K562 (cell line): ENCODE measurements at regions not wholly inside any gene's neighbourhood (a gene's known extent, or its start where the extent isn't known, plus 50 kb on each side); places are given as distances from the start of the nearest gene placed in this dataset.

Source experiments
- ATAC-seq: fragments of 200-7000 bp; cut with Tn5 transposase; 3 replicates; pipeline ENCODE4 v1.9.1; 2020; ENCODE audit warnings: moderate library complexity
- BruUV-seq: library from RNA; stranded (reverse); fragments of 400-500 nt; replicated peaks from 2 replicates; lab custom pipeline; 2021; lab: Mats Ljungman, UMichigan
- CTCF ChIA-PET: fragments of 300-600 bp; formaldehyde crosslinking; extraction: SDS; loops from one replicate; lab custom pipeline; 2021; ENCODE audit warnings: low intra/inter-chr PET ratio; lab: Yijun Ruan, JAX
- POLR2A ChIA-PET: fragments of 300-600, 350-650 bp; sonication (Branson Sonifier 250); formaldehyde crosslinking; extraction: SDS; loops from one replicate; lab custom pipeline; 2021; ENCODE audit warnings: antibody characterized with exemption, inconsistent platforms; lab: Yijun Ruan, JAX
- DNase-seq, 4 experiments: peaks; one replicate each; pipeline versions ENCODE4 v3.0.0 to v3.0.0-alpha.2; 2011 to 2018; ENCODE audit warnings: low spot score in 3 of 4, mixed read lengths in 3 of 4; ENCODE audit errors: extremely low read depth in 1 of 4
- FAIRE-seq: peaks from 2 replicates; lab custom pipeline; 2011; peaks lifted over from hg19 to GRCh38; lab: Jason Lieb, UNC
- H2AFZ ChIP-seq: 2 replicates; pipeline ENCODE4 v1.6.0; 2011; ENCODE audit warnings: low read depth, low read length, control low read depth, inconsistent platforms
- H3K27ac ChIP-seq: fragments of 200-600 bp; 3 replicates; pipeline ENCODE4 v1.8.0; 2011; ENCODE audit warnings: low read depth, mild to moderate bottlenecking, control low read depth, inconsistent platforms, low read length, moderate library complexity, mixed read lengths; ENCODE audit errors: extremely low read depth
- H3K27me3 ChIP-seq, 2 experiments: fragments of 300-600 bp in 1 of 2; 2 replicates in 1 of 2; 3 replicates in 1 of 2; pipeline versions ENCODE4 v1.6.0 to v1.8.0; 2011; ENCODE audit warnings: inconsistent platforms in 2 of 2, low read length in 2 of 2, mild to moderate bottlenecking in 1 of 2, mixed read lengths in 1 of 2, moderate library complexity in 1 of 2; ENCODE audit not compliant: control insufficient read depth in 2 of 2, insufficient read depth in 2 of 2
- H3K36me3 ChIP-seq: fragments of 300-600 bp; 3 replicates; pipeline ENCODE4 v1.8.0; 2011; ENCODE audit warnings: mild to moderate bottlenecking, low read length, inconsistent platforms; ENCODE audit not compliant: control insufficient read depth, insufficient read depth
- H3K4me1 ChIP-seq, 2 experiments: fragments of 200-600 bp in 1 of 2; replicated peaks in 1 of 2; 2 replicates in 1 of 2; 3 replicates in 1 of 2; pipeline versions ENCODE4 v1.5.1 to v1.8.0; 2011; ENCODE audit warnings: inconsistent platforms in 2 of 2, low read length in 2 of 2, mild to moderate bottlenecking in 1 of 2, mixed read lengths in 1 of 2, moderate library complexity in 1 of 2; ENCODE audit not compliant: control insufficient read depth in 2 of 2, insufficient read depth in 2 of 2
- H3K4me2 ChIP-seq: 2 replicates; pipeline ENCODE4 v1.6.1; 2011; ENCODE audit warnings: low read length, control low read depth, inconsistent platforms, mixed read lengths; ENCODE audit not compliant: insufficient read depth
- H3K4me3 ChIP-seq: fragments of 200-600 bp; sonication (generic), shearing (Covaris generic); 2 replicates; pipeline ENCODE4 v1.5.1; 2016; ENCODE audit warnings: control low read depth, inconsistent platforms
- H3K79me2 ChIP-seq: fragments of 200-600 bp; 3 replicates; pipeline ENCODE4 v1.8.0; 2011; ENCODE audit warnings: low read length, inconsistent platforms; ENCODE audit not compliant: control insufficient read depth, insufficient read depth
- H3K9ac ChIP-seq, 2 experiments: 2 replicates each; pipeline versions ENCODE4 v1.6.0 to v1.6.1; 2011; ENCODE audit warnings: low read depth in 2 of 2, low read length in 2 of 2, control low read depth in 1 of 2, inconsistent platforms in 1 of 2, mild to moderate bottlenecking in 1 of 2, mixed read lengths in 1 of 2; ENCODE audit not compliant: insufficient read depth in 1 of 2
- H3K9me1 ChIP-seq: one replicate; pipeline ENCODE4 v1.6.0; 2011; ENCODE audit warnings: inconsistent platforms, mild to moderate bottlenecking, low read length, moderate library complexity; ENCODE audit not compliant: control insufficient read depth, insufficient read depth
- H3K9me3 ChIP-seq: replicated peaks from 2 replicates; pipeline ENCODE4 v1.5.1; 2011; ENCODE audit warnings: low read depth, low read length, inconsistent platforms; ENCODE audit not compliant: control insufficient read depth, insufficient read depth
- H4K20me1 ChIP-seq: replicated peaks from 2 replicates; pipeline ENCODE4 v1.6.1; 2011; ENCODE audit warnings: low read length, inconsistent platforms, mixed read lengths; ENCODE audit not compliant: control insufficient read depth, insufficient read depth
- C11orf30 ChIP-seq: fragments of 450-650 bp; IDR thresholded peaks from 2 replicates; pipeline ENCODE4 v1.6.1; 2016; ENCODE audit warnings: low read depth, mild to moderate bottlenecking
- CSDE1 ChIP-seq, 2 experiments: fragments of 450-650 bp; IDR thresholded peaks; 2 replicates each; pipeline ENCODE4 v1.6.1; 2016; ENCODE audit warnings: mild to moderate bottlenecking in 1 of 2
- FOXP4 ChIP-seq: sonication (generic); formaldehyde crosslinking; IDR thresholded peaks from 2 replicates; pipeline ENCODE4 v1.8.0; 2022; ENCODE audit warnings: mild to moderate bottlenecking, missing genetic modification reagents, borderline replicate concordance
- MYC ChIP-seq, 2 experiments: fragments of 250-450 bp in 1 of 2; sonication (Bioruptor Pico) in 1 of 2; IDR thresholded peaks; 2 replicates each; pipeline versions ENCODE4 v1.5.1 to v1.6.1; 2012 to 2021; ENCODE audit warnings: low read depth in 2 of 2, borderline replicate concordance in 1 of 2, improper control_type of control experiment in 1 of 2, low read length in 1 of 2, mild to moderate bottlenecking in 1 of 2, moderate library complexity in 1 of 2
- NFATC3 ChIP-seq: fragments of 450-650 bp; IDR thresholded peaks from 2 replicates; pipeline ENCODE4 v1.6.1; 2017; ENCODE audit warnings: mild to moderate bottlenecking
- RCOR1 ChIP-seq, 2 experiments: IDR thresholded peaks; 2 replicates each; pipeline ENCODE4 v1.6.1; 2012; ENCODE audit warnings: low read depth in 2 of 2, low read length in 2 of 2, borderline replicate concordance in 1 of 2, improper control_type of control experiment in 1 of 2
- RERE ChIP-seq: sonication (generic); formaldehyde crosslinking; IDR thresholded peaks from 2 replicates; pipeline ENCODE4 v1.8.0; 2023; ENCODE audit warnings: missing genetic modification reagents, mild to moderate bottlenecking, borderline replicate concordance
- RNF2 ChIP-seq: sonication (generic); IDR thresholded peaks from 2 replicates; pipeline ENCODE4 v1.6.1; 2016
- SP2 ChIP-seq: IDR thresholded peaks from 2 replicates; pipeline ENCODE4 v1.6.1; 2011; ENCODE audit warnings: mild to moderate bottlenecking, low read depth, low read length, moderate library complexity; ENCODE audit not compliant: poor library complexity, severe bottlenecking; ENCODE audit errors: extremely low read depth
- in situ Hi-C: fragments of 300-500 bp; cut with MboI; formaldehyde crosslinking; loops from 4 replicates; pipeline ENCODE4 v1.15.0; 2018; ENCODE audit warnings: inconsistent platforms, mixed read lengths
- intact Hi-C: fragments of 100-400 bp; cut with micrococcal nuclease; formaldehyde crosslinking; loops from 2 replicates; pipeline ENCODE4 v1.14.2; 2022
- TF ChIP-seq, protein P1 (sequence below): fragments of 450-650 bp; formaldehyde crosslinking; IDR thresholded peaks from 2 replicates; pipeline ENCODE4 v1.4.0; 2020; ENCODE audit warnings: mild to moderate bottlenecking, moderate library complexity
- TF ChIP-seq, protein P2 (sequence below): fragments of 450-650 bp; IDR thresholded peaks from 2 replicates; pipeline ENCODE4 v1.6.1; 2016; ENCODE audit warnings: mild to moderate bottlenecking

DNA sequence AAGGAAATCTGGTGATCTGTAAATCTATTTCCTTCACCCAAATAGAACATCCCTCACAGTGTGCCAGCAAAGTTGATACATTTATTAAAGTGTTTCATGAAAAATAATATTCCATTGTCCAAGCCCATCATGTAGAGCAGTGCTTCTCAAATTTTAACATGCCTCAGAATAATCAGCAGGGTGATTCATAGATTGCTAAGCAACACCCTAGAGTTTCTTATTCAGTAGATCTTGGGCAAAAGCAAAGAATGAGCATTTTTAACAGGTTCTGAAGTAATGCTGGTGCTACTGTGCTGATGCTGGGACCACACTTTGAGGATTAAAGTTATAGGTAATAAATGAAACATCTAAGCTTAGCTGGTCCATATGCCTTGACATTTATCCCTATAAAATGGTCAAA lies 210.5 kb downstream of the ZIC4 start:
- Histone ChIP-seq H4K20me1 (no peaks in the 10 kb centered on the region), H3K9ac (no peak overlapping the region), H3K79me2 (no peaks in the 10 kb centered on the region), H3K9me1 (no peaks in the 10 kb centered on the region), H2AFZ (no peak overlapping the region), H3K4me3 (no peak overlapping the region), H3K27ac (no peak overlapping the region), H3K4me2 (no peak overlapping the region), H3K4me1 (no peaks in the 10 kb centered on the region), H3K9me3 (no peaks in the 10 kb centered on the region), H3K36me3 (no peaks in the 10 kb centered on the region), H3K27me3 (no peaks in the 10 kb centered on the region)
- DNase-seq, result no peak
- BruUV-seq, result no TSS peak
- no peak for FAIRE-seq
- intact Hi-C loops (no loop called here), in situ Hi-C loops (no loop called here)
- ChIA-PET POLR2A (no interaction called here), CTCF (no interaction called here)
- no peak for ATAC-seq
- no peak for TF ChIP-seq RERE (CRISPR knock-in tag)
- TF ChIP-seq CSDE1 (IDR thresholded peaks at IDR 0.05), result no peak
- TF ChIP-seq FOXP4, result no peak
- TF ChIP-seq SP2, result no peak
- TF ChIP-seq, protein P1, sequence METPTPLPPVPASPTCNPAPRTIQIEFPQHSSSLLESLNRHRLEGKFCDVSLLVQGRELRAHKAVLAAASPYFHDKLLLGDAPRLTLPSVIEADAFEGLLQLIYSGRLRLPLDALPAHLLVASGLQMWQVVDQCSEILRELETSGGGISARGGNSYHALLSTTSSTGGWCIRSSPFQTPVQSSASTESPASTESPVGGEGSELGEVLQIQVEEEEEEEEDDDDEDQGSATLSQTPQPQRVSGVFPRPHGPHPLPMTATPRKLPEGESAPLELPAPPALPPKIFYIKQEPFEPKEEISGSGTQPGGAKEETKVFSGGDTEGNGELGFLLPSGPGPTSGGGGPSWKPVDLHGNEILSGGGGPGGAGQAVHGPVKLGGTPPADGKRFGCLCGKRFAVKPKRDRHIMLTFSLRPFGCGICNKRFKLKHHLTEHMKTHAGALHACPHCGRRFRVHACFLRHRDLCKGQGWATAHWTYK, result no peak
- TF ChIP-seq C11orf30, result no peak
- TF ChIP-seq NFATC3, result no peak
- TF ChIP-seq MYC (IDR thresholded peaks at IDR 0.05; ENCODE audit: low read depth, low read length), result no peak
- no peak for TF ChIP-seq MYC (CRISPR knock-in tag; IDR thresholded peaks at IDR 0.05; ENCODE audit: borderline replicate concordance, low read depth)
- TF ChIP-seq, protein P2, sequence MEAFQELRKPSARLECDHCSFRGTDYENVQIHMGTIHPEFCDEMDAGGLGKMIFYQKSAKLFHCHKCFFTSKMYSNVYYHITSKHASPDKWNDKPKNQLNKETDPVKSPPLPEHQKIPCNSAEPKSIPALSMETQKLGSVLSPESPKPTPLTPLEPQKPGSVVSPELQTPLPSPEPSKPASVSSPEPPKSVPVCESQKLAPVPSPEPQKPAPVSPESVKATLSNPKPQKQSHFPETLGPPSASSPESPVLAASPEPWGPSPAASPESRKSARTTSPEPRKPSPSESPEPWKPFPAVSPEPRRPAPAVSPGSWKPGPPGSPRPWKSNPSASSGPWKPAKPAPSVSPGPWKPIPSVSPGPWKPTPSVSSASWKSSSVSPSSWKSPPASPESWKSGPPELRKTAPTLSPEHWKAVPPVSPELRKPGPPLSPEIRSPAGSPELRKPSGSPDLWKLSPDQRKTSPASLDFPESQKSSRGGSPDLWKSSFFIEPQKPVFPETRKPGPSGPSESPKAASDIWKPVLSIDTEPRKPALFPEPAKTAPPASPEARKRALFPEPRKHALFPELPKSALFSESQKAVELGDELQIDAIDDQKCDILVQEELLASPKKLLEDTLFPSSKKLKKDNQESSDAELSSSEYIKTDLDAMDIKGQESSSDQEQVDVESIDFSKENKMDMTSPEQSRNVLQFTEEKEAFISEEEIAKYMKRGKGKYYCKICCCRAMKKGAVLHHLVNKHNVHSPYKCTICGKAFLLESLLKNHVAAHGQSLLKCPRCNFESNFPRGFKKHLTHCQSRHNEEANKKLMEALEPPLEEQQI, result no peak
- no peak for TF ChIP-seq RCOR1 (IDR thresholded peaks at IDR 0.05; ENCODE audit: borderline replicate concordance in 1 of 2, low read depth in 2 of 2, low read length in 2 of 2)
- no peak for TF ChIP-seq RNF2
